HG03457 (cell line): ENCODE measurements at regions not wholly inside any gene's neighbourhood (a gene's known extent, or its start where the extent isn't known, plus 50 kb on each side); places are given as distances from the start of the nearest gene placed in this dataset.

Source experiments
- ATAC-seq: cut with Tn5 transposase; IDR thresholded peaks from one replicate; pipeline ENCODE4 v1.9.1; 2021; ENCODE audit warnings: moderate number of reproducible peaks; ENCODE audit not compliant: unreplicated experiment

GRCh38 chr7:135831455-135832195 lies 83.0 kb upstream of the FAM180A start:
- no peak for ATAC-seq

GRCh38 chr7:135828604-135829003 lies 80.0 kb upstream of the FAM180A start:
- ATAC-seq, result no peak

- ATAC-seq, result no peak
Observed at GRCh38 chr7:135827391-135827790, 78.8 kb upstream of the FAM180A start.

DNA sequence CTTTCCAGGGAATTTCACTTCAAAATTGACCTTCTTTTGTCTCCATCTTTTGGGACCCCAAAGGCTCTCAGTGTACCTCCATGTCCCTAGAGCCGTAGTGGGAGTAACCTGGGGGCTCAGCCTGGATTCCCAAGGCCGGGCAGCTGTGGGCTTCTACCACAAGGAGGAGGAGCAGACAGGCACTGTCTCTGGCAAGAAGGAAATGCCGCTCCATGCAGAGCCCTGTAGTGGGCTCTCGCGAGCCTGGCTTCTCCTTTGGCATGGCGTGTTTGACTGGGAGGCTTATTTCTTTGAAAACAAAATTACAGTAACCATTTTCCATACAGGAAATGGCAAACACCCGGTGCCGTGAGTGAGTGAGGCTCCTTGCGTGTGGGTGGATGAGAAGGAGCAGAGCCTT lies 76.8 kb upstream of the FAM180A start:
- ATAC-seq, result no peak

GRCh38 chr7:135822376-135822775 lies 73.8 kb upstream of the FAM180A start:
- no peak for ATAC-seq

GRCh38 chr7:135817583-135817982 lies 69.0 kb upstream of the FAM180A start:
- ATAC-seq, result no peak

DNA sequence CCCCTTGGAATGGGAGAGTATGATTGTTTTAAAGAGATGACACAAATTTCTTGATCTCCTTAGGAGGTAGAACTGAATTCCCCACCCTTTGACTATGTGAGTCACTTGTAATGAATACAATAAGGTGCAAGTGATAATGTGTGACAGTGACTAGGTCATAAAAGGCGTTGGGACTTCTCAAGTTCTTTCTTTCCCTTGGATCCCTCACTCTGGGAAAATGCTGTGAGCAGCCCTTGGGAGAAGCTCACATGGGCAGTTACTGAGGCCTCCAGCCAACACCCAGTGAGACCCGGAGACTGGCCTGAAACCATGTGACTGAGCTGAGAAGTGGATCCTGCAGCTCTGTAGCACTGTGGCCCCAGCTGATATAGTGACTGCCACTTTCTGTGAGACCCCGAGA lies 66.4 kb upstream of the FAM180A start:
- no peak for ATAC-seq

- no peak for ATAC-seq
Observed at GRCh38 chr7:135812148-135812547, 63.5 kb upstream of the FAM180A start.

- no peak for ATAC-seq
Observed at GRCh38 chr7:135811506-135811905, 62.9 kb upstream of the FAM180A start.

GRCh38 chr7:135808206-135808605 lies 59.6 kb upstream of the FAM180A start:
- ATAC-seq, result no peak

GRCh38 chr7:135803143-135803542 lies 54.5 kb upstream of the FAM180A start:
- no peak for ATAC-seq

GRCh38 chr7:135802697-135803096 lies 54.1 kb upstream of the FAM180A start:
- no peak for ATAC-seq

- ATAC-seq, result no peak
Observed at GRCh38 chr7:135801877-135802276, 53.3 kb upstream of the FAM180A start.

GRCh38 chr7:135801045-135801693 lies 52.6 kb upstream of the FAM180A start:
- ATAC-seq, result no peak

DNA sequence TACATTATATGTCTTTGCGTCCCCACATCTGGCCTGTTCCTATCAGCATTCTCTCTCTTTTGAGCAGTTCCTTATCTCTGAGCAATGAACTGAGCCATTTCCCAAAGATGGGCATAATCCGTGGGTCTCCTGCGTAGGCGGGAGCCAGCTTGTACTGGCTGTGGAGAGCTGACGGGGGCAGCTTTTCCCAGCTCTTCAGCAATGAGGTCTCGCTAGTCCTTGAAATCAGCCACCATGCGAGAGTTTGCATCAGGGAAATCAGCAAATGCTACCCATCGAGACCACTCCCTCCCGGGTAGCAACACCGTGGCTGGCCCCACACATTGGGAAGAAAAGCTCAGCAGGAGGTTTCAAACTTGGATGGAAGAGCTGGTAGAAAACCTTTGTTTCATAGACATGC lies 51.9 kb upstream of the FAM180A start:
- ATAC-seq, result no peak

DNA sequence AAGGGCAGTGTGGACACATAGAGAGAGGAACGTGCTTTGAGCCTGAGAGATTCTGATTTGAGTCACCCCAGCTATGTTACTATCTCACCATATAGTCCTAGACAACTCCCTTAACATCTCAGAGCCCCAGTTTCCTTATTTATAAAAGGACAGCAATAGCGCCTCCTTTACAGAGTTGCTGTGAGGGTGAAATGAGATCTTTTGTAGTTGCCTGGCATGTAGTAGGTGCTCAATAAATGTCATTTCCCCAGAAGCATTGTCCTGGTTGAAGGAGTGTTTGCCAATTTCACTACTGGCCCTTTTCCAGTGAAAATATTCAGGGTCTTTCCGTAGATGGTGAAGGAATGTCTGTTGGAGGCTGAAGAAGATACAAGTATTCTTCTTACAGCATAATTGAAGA lies 51.3 kb upstream of the FAM180A start:
- no peak for ATAC-seq
